ENCODE measurements at regions not wholly inside any gene's neighbourhood (a gene's known extent, or its start where the extent isn't known, plus 50 kb on each side); places are given as distances from the start of the nearest gene placed in this dataset.

- no peak for DNase-seq (ENCODE audit: low read depth in 3 of 3)
Measured at GRCh38 chr9:99694393-99694792, 127.3 kb upstream of the NR4A3 start.

DNA sequence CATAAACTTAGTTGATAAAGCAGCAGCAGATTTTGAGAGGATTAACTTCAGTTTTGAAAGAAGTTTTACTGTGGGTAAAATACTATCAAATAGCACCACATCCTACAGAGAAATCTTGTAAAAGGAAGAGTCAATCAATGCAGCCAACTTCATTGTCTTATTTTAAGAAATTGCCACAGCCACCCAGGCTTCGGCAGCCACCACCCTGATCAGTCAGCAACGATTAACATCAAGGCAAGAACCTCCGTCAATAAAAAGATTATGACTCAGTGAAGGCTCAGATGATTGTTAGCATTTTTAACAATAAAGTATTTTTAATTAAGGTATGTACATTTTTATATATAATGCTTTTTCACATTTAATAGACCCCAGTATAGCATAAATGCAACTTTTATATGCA lies 122.3 kb upstream of the NR4A3 start:
- no peak for DNase-seq (ENCODE audit: low read depth in 3 of 3)

- DNase-seq (ENCODE audit: low read depth in 3 of 3) = no peak
Measured at GRCh38 chr9:99712214-99712613, 109.5 kb upstream of the NR4A3 start.

DNA sequence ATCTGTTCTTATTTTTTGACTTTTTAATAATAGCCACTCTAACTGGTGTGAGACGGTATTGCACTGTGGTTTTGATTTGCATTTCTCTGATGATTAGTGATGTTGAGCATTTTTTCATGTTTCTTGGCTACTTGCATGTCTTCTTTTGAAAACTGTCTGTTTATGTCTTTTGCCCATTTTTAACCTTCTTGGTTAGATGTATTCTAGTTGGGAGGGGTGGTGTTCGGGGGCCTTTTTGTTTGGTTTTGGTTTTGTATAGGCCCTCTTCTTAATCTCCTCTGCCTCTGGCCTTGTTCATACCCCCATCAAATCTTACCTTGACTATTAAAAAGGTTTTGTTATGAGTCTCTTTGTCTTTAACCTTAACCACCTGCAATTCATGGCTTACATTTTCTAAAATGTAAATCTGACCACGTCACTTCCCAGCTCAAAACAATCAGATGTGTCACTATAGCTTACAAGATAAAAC lies 107.8 kb upstream of the NR4A3 start:
- no peak for DNase-seq (ENCODE audit: low read depth in 3 of 3)

- DNase-seq (ENCODE audit: low read depth in 3 of 3) = no peak
Measured at GRCh38 chr9:99718631-99719030, 103.1 kb upstream of the NR4A3 start.

DNA sequence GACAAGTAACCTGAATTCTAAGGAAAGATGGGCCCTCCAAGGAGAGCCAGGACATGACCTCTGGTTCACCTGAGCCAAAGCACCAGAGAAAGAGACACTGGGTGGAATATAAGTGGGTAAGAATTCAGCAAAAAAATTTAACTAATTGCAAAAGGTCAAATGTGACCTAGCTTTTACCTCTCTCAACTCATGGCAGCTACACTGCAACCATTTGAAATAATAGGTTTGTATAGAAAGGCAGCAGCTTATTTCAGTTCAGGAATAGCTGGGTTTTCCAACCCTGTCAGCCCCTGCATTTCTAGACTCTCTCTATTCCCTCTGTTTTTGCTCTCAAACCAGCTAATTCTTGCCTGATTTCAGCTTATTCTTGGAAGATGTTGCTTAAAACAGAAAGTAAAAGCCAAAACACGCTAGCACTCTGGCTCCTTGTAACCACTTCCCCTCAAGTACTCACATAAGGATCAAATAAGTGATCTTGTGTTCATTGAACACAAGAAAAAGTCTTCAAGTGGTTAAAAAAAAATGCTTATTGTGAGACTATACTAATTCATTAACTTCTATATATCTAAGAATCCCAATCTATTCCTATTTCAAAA lies 101.1 kb upstream of the NR4A3 start:
- no peak for DNase-seq (ENCODE audit: low read depth in 3 of 3)

DNA sequence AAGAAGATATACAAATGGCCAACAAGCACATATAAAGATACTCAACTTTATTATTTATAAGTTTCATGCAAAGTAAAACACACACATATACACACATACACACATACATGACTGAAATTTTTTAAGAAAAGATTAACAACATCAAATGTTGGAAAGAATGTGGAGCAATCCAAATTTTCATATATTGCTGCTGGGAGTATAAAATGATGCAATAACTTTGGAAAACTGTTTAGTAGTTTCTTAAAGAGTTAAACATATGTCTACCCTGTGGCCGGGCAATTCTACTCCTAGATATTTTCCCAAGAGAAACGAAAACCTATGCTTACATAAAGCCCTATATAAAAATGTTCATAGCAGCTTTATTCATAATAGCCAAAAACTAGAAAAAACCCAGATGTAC lies 99.8 kb upstream of the NR4A3 start:
- no peak for DNase-seq (ENCODE audit: low read depth in 3 of 3)

DNA sequence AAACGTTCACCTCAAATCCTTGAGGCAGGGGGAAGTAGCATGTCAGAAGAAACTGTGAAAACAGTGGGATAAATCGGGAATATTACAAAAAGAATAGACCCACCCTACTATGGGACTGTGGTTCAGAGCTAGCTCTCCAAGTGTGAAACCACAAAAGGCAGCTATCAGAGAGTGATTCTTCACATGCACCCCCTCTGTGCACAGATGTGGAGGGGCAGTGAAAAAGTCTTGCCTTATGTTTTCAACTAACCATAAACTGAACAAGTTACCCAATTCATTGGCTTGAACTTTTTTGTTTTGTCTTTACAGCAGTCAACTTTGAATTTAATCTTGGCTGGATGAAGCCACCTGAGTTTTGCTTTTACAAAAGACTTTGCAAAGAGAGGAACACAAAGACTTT lies 98.8 kb upstream of the NR4A3 start:
- no peak for DNase-seq (ENCODE audit: low read depth in 3 of 3)

GRCh38 chr9:99724640-99725039 lies 97.0 kb upstream of the NR4A3 start:
- DNase-seq (ENCODE audit: low read depth in 3 of 3) = no peak

- DNase-seq (ENCODE audit: low read depth in 3 of 3) = no peak
Measured at GRCh38 chr9:99725852-99726251, 95.8 kb upstream of the NR4A3 start.

- DNase-seq (ENCODE audit: low read depth in 3 of 3) = no peak
Measured at GRCh38 chr9:99726758-99727157, 94.9 kb upstream of the NR4A3 start.

DNA sequence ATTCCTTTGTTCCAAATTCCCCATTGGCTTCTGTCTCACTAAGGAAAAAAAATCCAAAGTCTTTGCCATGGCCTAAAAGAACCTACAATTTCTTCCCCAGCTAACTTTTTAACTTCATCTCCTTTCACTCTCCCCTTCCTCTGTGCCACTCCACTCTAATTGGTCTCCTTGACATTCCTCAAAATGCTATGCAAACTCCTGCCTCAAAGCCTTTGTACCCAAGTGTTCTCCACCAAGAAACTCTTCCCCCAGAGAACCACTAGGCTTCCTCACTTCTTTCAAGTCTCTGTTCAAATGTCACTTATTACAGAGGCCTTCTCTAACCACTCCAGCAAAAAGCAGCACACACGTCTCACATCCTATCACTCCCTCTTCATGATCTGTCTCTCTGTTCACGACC lies 91.6 kb upstream of the NR4A3 start:
- no peak for DNase-seq (ENCODE audit: low read depth in 3 of 3)

GRCh38 chr9:99731950-99732349 lies 89.7 kb upstream of the NR4A3 start:
- no peak for DNase-seq (ENCODE audit: low read depth in 3 of 3)

DNA sequence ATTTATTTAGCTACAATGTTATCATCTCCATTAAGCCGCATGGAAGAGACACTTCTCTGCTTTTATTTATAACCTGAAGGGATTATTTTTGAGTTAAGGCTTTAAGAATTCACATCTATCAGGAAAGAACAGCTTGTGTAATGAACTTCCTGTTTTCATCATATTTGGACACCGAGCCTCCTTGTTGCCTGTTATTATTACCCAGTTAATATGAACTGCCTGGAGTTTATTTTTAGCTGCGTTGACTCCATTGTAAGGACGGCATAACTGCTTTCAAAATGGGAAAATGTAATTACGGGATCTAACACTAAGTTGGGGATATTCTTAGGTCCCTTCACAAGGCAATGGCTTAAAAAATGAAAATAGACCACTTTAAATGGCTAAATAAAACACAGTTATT lies 89.0 kb upstream of the NR4A3 start:
- no peak for DNase-seq (ENCODE audit: low read depth in 3 of 3)

- no peak for DNase-seq (ENCODE audit: low read depth in 3 of 3)
Measured at GRCh38 chr9:99735041-99735440, 86.6 kb upstream of the NR4A3 start.

- no peak for DNase-seq (ENCODE audit: low read depth in 3 of 3)
Measured at GRCh38 chr9:99736291-99736690, 85.4 kb upstream of the NR4A3 start.

GRCh38 chr9:99737649-99738048 lies 84.0 kb upstream of the NR4A3 start:
- no peak for DNase-seq (ENCODE audit: low read depth in 3 of 3)

GRCh38 chr9:99743006-99743405 lies 78.7 kb upstream of the NR4A3 start:
- DNase-seq (ENCODE audit: low read depth in 3 of 3) = no peak

DNA sequence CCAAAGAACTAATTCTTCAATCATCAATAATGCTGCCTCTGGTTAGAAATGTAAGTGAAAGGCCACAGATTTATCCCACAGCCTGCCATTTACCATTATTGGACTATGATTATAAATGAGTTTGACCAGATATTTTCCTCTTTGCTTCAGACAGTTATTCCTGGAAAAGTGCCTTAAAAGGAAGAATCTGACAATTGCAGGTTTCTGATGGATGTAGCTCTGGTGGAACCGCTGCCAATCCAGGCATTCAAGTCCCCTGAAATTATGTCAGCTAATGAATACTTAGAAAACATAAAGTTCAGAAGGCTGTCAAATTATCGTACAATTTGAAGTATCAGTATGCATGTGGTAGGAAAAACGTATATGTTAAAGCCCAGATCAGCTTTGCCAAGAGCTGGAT lies 78.2 kb upstream of the NR4A3 start:
- DNase-seq (ENCODE audit: low read depth in 3 of 3) = no peak

GRCh38 chr9:99744132-99744531 lies 77.6 kb upstream of the NR4A3 start:
- DNase-seq (ENCODE audit: low read depth in 3 of 3) = no peak

- DNase-seq (ENCODE audit: low read depth in 3 of 3) = no peak
Measured at GRCh38 chr9:99745085-99745484, 76.6 kb upstream of the NR4A3 start.

- DNase-seq (ENCODE audit: low read depth in 3 of 3) = no peak
Measured at GRCh38 chr9:99746406-99746805, 75.3 kb upstream of the NR4A3 start.

DNA sequence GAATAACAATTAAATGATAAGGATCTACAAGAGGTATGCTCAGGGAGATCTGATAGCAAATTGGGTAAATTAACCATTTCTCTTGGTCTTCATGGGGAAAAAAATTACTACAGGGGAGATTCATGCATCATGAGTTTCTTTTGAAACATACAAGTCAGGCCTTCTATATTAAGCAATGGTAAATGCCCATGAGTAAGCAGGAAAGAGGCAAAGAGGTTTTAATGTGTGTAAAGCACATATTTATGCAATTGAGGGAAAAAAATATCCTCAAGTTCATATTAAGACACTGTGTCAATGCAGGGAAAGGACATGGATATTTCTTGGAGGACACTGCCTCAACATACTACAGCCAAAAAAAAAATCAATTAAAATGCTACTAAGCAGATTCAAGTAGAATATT lies 73.4 kb upstream of the NR4A3 start:
- DNase-seq (ENCODE audit: low read depth in 3 of 3) = no peak

DNA sequence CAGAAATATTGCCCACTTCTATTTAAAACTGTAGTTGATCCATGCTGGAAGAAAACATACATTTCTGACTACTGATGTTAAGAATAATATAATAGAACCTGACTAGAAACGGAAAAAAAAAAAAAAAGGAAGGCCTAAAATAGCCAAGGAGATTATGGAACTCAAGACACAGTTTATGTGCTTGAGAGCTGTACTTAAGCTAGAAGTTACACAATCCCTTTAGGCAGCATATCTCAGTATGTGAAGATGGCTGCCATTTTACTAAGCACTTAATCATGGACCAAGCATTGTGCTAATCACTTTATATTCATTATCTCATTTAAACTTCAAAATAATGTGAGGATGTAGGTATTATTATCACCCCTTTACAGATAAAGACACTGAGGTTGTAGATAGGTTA lies 73.0 kb upstream of the NR4A3 start:
- DNase-seq (ENCODE audit: low read depth in 3 of 3) = no peak

DNA sequence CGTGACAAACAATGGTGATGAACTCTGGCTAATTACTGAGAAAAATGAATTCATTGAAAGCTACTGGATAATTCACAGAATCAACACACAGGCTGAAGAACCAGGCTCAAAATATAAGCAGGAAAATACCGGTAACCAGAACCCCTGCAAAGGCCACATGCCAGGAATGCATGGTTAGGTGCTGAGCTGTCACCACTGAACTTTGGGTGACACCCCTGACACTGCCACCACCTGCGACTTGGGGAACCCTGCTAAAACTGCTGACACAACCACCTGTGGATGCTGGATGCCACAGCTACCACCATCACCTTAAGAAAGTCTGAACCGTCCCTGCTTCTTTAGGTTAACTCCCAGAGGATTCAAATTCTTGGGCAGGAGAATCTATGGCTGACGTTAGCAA lies 72.0 kb upstream of the NR4A3 start:
- no peak for DNase-seq (ENCODE audit: low read depth in 3 of 3)
